ENCODE measurements at regions not wholly inside any gene's neighbourhood (a gene's known extent, or its start where the extent isn't known, plus 50 kb on each side); places are given as distances from the start of the nearest gene placed in this dataset.

- no peak for TF ChIP-seq CTCF (IDR thresholded peaks at IDR 0.05)
- no peak for TF ChIP-seq ATF1 (CRISPR knock-in tag; IDR thresholded peaks at IDR 0.05)
- TF ChIP-seq KAT7 (CRISPR knock-in tag; IDR thresholded peaks at IDR 0.05; ENCODE audit: borderline replicate concordance), result no peak
- TF ChIP-seq, protein P1, sequence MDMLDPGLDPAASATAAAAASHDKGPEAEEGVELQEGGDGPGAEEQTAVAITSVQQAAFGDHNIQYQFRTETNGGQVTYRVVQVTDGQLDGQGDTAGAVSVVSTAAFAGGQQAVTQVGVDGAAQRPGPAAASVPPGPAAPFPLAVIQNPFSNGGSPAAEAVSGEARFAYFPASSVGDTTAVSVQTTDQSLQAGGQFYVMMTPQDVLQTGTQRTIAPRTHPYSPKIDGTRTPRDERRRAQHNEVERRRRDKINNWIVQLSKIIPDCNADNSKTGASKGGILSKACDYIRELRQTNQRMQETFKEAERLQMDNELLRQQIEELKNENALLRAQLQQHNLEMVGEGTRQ (CRISPR knock-in tag; IDR thresholded peaks at IDR 0.05), result no peak
- TF ChIP-seq, protein P2, sequence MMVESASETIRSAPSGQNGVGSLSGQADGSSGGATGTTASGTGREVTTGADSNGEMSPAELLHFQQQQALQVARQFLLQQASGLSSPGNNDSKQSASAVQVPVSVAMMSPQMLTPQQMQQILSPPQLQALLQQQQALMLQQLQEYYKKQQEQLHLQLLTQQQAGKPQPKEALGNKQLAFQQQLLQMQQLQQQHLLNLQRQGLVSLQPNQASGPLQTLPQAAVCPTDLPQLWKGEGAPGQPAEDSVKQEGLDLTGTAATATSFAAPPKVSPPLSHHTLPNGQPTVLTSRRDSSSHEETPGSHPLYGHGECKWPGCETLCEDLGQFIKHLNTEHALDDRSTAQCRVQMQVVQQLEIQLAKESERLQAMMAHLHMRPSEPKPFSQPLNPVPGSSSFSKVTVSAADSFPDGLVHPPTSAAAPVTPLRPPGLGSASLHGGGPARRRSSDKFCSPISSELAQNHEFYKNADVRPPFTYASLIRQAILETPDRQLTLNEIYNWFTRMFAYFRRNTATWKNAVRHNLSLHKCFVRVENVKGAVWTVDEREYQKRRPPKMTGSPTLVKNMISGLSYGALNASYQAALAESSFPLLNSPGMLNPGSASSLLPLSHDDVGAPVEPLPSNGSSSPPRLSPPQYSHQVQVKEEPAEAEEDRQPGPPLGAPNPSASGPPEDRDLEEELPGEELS (CRISPR knock-in tag; IDR thresholded peaks at IDR 0.05), result no peak
- no peak for TF ChIP-seq ATF6 (CRISPR knock-in tag; IDR thresholded peaks at IDR 0.05)
- no peak for TF ChIP-seq ZNF232 (CRISPR knock-in tag; IDR thresholded peaks at IDR 0.05)
- TF ChIP-seq ETV6 (CRISPR knock-in tag; IDR thresholded peaks at IDR 0.05), result no peak
- no peak for TF ChIP-seq MAX (CRISPR knock-in tag; IDR thresholded peaks at IDR 0.05)
- TF ChIP-seq, protein P3, sequence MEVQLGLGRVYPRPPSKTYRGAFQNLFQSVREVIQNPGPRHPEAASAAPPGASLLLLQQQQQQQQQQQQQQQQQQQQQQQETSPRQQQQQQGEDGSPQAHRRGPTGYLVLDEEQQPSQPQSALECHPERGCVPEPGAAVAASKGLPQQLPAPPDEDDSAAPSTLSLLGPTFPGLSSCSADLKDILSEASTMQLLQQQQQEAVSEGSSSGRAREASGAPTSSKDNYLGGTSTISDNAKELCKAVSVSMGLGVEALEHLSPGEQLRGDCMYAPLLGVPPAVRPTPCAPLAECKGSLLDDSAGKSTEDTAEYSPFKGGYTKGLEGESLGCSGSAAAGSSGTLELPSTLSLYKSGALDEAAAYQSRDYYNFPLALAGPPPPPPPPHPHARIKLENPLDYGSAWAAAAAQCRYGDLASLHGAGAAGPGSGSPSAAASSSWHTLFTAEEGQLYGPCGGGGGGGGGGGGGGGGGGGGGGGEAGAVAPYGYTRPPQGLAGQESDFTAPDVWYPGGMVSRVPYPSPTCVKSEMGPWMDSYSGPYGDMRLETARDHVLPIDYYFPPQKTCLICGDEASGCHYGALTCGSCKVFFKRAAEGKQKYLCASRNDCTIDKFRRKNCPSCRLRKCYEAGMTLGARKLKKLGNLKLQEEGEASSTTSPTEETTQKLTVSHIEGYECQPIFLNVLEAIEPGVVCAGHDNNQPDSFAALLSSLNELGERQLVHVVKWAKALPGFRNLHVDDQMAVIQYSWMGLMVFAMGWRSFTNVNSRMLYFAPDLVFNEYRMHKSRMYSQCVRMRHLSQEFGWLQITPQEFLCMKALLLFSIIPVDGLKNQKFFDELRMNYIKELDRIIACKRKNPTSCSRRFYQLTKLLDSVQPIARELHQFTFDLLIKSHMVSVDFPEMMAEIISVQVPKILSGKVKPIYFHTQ (CRISPR knock-in tag; IDR thresholded peaks at IDR 0.05), result no peak
- TF ChIP-seq RORB (CRISPR knock-in tag; IDR thresholded peaks at IDR 0.05), result no peak
- TF ChIP-seq, protein P4, sequence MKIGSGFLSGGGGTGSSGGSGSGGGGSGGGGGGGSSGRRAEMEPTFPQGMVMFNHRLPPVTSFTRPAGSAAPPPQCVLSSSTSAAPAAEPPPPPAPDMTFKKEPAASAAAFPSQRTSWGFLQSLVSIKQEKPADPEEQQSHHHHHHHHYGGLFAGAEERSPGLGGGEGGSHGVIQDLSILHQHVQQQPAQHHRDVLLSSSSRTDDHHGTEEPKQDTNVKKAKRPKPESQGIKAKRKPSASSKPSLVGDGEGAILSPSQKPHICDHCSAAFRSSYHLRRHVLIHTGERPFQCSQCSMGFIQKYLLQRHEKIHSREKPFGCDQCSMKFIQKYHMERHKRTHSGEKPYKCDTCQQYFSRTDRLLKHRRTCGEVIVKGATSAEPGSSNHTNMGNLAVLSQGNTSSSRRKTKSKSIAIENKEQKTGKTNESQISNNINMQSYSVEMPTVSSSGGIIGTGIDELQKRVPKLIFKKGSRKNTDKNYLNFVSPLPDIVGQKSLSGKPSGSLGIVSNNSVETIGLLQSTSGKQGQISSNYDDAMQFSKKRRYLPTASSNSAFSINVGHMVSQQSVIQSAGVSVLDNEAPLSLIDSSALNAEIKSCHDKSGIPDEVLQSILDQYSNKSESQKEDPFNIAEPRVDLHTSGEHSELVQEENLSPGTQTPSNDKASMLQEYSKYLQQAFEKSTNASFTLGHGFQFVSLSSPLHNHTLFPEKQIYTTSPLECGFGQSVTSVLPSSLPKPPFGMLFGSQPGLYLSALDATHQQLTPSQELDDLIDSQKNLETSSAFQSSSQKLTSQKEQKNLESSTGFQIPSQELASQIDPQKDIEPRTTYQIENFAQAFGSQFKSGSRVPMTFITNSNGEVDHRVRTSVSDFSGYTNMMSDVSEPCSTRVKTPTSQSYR (CRISPR knock-in tag; IDR thresholded peaks at IDR 0.05), result no peak
Observed at GRCh38 chr5:96284727-96285389, 148.2 kb downstream of the PCSK1 start.
